GM12878 (cell line): ENCODE measurements at regions not wholly inside any gene's neighbourhood (a gene's known extent, or its start where the extent isn't known, plus 50 kb on each side); places are given as distances from the start of the nearest gene placed in this dataset.

Experiments
- ATAC-seq: fragments of 200-7000 bp; cut with Tn5 transposase; 3 replicates; pipeline ENCODE4 v1.9.1; 2020; ENCODE audit warnings: mild to moderate bottlenecking, moderate library complexity
- BruUV-seq: library from RNA; stranded (reverse); fragments of 400-500 nt; replicated peaks from 2 replicates; lab custom pipeline; 2021; lab: Mats Ljungman, UMichigan
- CTCF ChIA-PET: fragments of 300-600 bp; sonication (Branson Sonifier 250); formaldehyde crosslinking; extraction: SDS; loops from one replicate; lab custom pipeline; 2021; ENCODE audit warnings: inconsistent platforms; lab: Yijun Ruan, JAX
- POLR2A ChIA-PET: fragments of 350-600 bp; formaldehyde crosslinking; extraction: SDS; loops from one replicate; lab custom pipeline; 2021; ENCODE audit warnings: inconsistent platforms; lab: Charles Lee
- RAD21 ChIA-PET: fragments of 300-600 bp; sonication (Branson Sonifier 250); formaldehyde crosslinking; loops from one replicate; lab custom pipeline; 2023; ENCODE audit warnings: antibody characterized with exemption; ENCODE audit not compliant: unreplicated experiment; lab: Charles Lee
- SMC1A ChIA-PET: fragments of 300-600 bp; sonication (Branson Sonifier 250); formaldehyde crosslinking; loops from one replicate; lab custom pipeline; 2023; ENCODE audit not compliant: unreplicated experiment, uncharacterized antibody; lab: Charles Lee
- DNase-seq: peaks from one replicate; pipeline ENCODE4 v3.0.0-alpha.2; 2011; ENCODE audit warnings: low read depth, low spot score
- FAIRE-seq: peaks from 3 replicates; lab custom pipeline; 2011; peaks lifted over from hg19 to GRCh38; lab: Jason Lieb, UNC
- H2AFZ ChIP-seq: 2 replicates; pipeline ENCODE4 v1.6.0; 2011; ENCODE audit warnings: low read depth, low read length, control low read depth; ENCODE audit not compliant: control insufficient read depth
- H3K27ac ChIP-seq: 2 replicates; pipeline ENCODE4 v1.5.1; 2011; ENCODE audit warnings: control low read depth; ENCODE audit not compliant: control insufficient read depth, insufficient read depth
- H3K27me3 ChIP-seq, 2 experiments: replicated peaks in 1 of 2; 2 replicates each; pipeline versions ENCODE4 v1.6.0 to v1.6.1; 2011; ENCODE audit warnings: low read length in 1 of 2; ENCODE audit not compliant: control insufficient read depth in 2 of 2, insufficient read depth in 2 of 2
- H3K36me3 ChIP-seq, 2 experiments: 2 replicates each; pipeline ENCODE4 v1.5.1; 2011; ENCODE audit warnings: low read length in 1 of 2; ENCODE audit not compliant: control insufficient read depth in 2 of 2, insufficient read depth in 2 of 2
- H3K4me1 ChIP-seq: 2 replicates; pipeline ENCODE4 v1.6.1; 2011; ENCODE audit warnings: mild to moderate bottlenecking, low read length, moderate library complexity, mixed read lengths; ENCODE audit not compliant: control insufficient read depth, insufficient read depth
- H3K4me2 ChIP-seq: 2 replicates; pipeline ENCODE4 v1.6.0; 2011; ENCODE audit warnings: control low read depth; ENCODE audit not compliant: control insufficient read depth, insufficient read depth
- H3K4me3 ChIP-seq: fragments of 200-600 bp; sonication (generic); 2 replicates; pipeline ENCODE4 v1.5.1; 2016
- H3K79me2 ChIP-seq: 2 replicates; pipeline ENCODE4 v1.6.0; 2011; ENCODE audit warnings: low read length; ENCODE audit not compliant: control insufficient read depth, insufficient read depth
- H3K9ac ChIP-seq: 2 replicates; pipeline ENCODE4 v1.8.0; 2011; ENCODE audit warnings: low read length, control low read depth, mixed read lengths; ENCODE audit not compliant: control insufficient read depth, insufficient read depth
- H3K9me3 ChIP-seq: replicated peaks from 3 replicates; pipeline ENCODE4 v1.5.1; 2011; ENCODE audit warnings: mild to moderate bottlenecking, low read length; ENCODE audit not compliant: control insufficient read depth, insufficient read depth
- H4K20me1 ChIP-seq: 2 replicates; pipeline ENCODE4 v1.6.0; 2011; ENCODE audit not compliant: control insufficient read depth, insufficient read depth
- CHD2 ChIP-seq: IDR thresholded peaks from 2 replicates; pipeline ENCODE4 v1.6.1; 2011; ENCODE audit warnings: low read depth, low read length, improper control_type of control experiment, borderline replicate concordance
- FOS ChIP-seq: IDR thresholded peaks from 3 replicates; pipeline ENCODE4 v1.6.1; 2011; ENCODE audit warnings: borderline replicate concordance; ENCODE audit not compliant: insufficient read length; ENCODE audit errors: extremely low read depth
- FOXM1 ChIP-seq: IDR thresholded peaks from 2 replicates; pipeline ENCODE4 v1.6.1; 2012; ENCODE audit warnings: low read depth, mild to moderate bottlenecking, inconsistent platforms, low read length, moderate library complexity
- HCFC1 ChIP-seq: fragments of 150-350 bp; IDR thresholded peaks from 2 replicates; pipeline ENCODE4 v1.6.1; 2014; ENCODE audit warnings: low read length
- POU2F2 ChIP-seq: IDR thresholded peaks from 3 replicates; pipeline ENCODE4 v1.6.1; 2011; ENCODE audit warnings: low read depth, mild to moderate bottlenecking, low read length, borderline replicate concordance
- RBBP5 ChIP-seq: fragments of 200-600 bp; sonication (generic); conservative IDR thresholded peaks from 2 replicates; pipeline ENCODE4 v1.6.1; 2016
- ZNF274 ChIP-seq: IDR thresholded peaks from one replicate; pipeline ENCODE4 v1.8.0; 2011; ENCODE audit not compliant: insufficient read length, insufficient read depth
- WGBS: methylation state at CpG from one replicate; pipeline ENCODE4 v1.1.6; 2016; ENCODE audit warnings: low lambda C conversion rate; ENCODE audit not compliant: insufficient replicate concordance, insufficient coverage; ENCODE audit errors: missing lambda C conversion rate; 5-methylcytosine and 5-hydroxymethylcytosine counted together
- in situ Hi-C: fragments of 300-500 bp; cut with MboI; formaldehyde crosslinking; loops from 9 replicates; pipeline ENCODE4 v1.14.3; 2018; ENCODE audit warnings: mixed read lengths
- intact Hi-C: fragments of 100-400 bp; cut with micrococcal nuclease; formaldehyde crosslinking; loops from one replicate; pipeline ENCODE4 v1.14.2; 2022; ENCODE audit not compliant: unreplicated experiment
- TF ChIP-seq, protein P1 (sequence below): fragments of 450-650 bp; IDR thresholded peaks from 2 replicates; pipeline ENCODE4 v1.6.1; 2016; ENCODE audit warnings: mild to moderate bottlenecking

DNA sequence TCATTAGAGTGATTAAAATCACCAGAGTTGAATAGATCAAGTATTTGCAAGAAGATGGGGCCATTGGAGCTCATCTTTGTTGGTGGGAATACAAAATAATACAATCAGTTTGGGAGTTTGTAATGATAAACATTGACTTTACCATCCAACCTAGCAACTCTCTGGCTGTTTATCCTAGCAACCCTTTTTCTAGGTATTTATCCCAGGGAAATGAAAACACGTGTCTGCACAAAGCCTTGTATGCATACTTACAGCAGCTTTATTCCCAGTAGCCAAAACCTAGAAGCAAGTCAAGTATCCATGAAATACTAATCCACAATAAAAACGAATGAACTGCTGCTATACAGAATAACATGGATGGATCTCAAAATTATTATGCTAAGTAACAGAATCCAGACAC, 152.7 kb upstream of the DAB2 start:
- ChIA-PET POLR2A (no interaction called here), CTCF (interaction anchor here (0.7 to 2.5 kb wide), 8 partner anchors 10 to 1157 kb away, joined by 4 to 13 read pairs (median 4); no protein-coding TSS in a partner anchor), SMC1A (interaction anchor here (0.7 kb wide), 1 partner anchor 14 kb away, joined by 3 read pairs; no protein-coding TSS in a partner anchor), RAD21 (interaction anchor here (0.6 to 1.5 kb wide), 4 partner anchors 10 to 1108 kb away, joined by 3 to 4 read pairs (median 4); no protein-coding TSS in a partner anchor)
- FAIRE-seq (no peak), DNase-seq (no peak), ATAC-seq (no peak)
- H3K4me3 ChIP-seq, result no peak overlapping the region
- no peak overlapping the region for H3K4me2 ChIP-seq
- no peaks in the 10 kb centered on the region for H3K4me1 ChIP-seq
- H3K79me2 ChIP-seq, result no peaks in the 10 kb centered on the region
- no peak overlapping the region for H2AFZ ChIP-seq
- no peaks in the 10 kb centered on the region for H3K9me3 ChIP-seq
- 18% methylated on average over 2 of the region's 2 CpGs for WGBS
- TF ChIP-seq, protein P1, sequence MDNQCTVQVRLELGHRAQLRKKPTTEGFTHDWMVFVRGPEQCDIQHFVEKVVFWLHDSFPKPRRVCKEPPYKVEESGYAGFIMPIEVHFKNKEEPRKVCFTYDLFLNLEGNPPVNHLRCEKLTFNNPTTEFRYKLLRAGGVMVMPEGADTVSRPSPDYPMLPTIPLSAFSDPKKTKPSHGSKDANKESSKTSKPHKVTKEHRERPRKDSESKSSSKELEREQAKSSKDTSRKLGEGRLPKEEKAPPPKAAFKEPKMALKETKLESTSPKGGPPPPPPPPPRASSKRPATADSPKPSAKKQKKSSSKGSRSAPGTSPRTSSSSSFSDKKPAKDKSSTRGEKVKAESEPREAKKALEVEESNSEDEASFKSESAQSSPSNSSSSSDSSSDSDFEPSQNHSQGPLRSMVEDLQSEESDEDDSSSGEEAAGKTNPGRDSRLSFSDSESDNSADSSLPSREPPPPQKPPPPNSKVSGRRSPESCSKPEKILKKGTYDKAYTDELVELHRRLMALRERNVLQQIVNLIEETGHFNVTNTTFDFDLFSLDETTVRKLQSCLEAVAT, result no peak
- TF ChIP-seq FOS (no peak), CHD2 (no peak), RBBP5 (no peak), ZNF274 (no peak), FOXM1 (no peak), HCFC1 (no peak), POU2F2 (no peak)
- H3K9ac ChIP-seq, result no peak overlapping the region
- no peaks in the 10 kb centered on the region for H4K20me1 ChIP-seq
- H3K27me3 ChIP-seq, result 0 out of 4 replicates have a peak, but pooled peaks cover 0 to 2% of the 10 kb centered on the region in 2 experiments
- no TSS peak for BruUV-seq
- no peak overlapping the region for H3K27ac ChIP-seq
- H3K36me3 ChIP-seq, result no peaks in the 10 kb centered on the region
- intact Hi-C loops, result loop anchor here (5.0 kb wide), 3 partner anchors 370 to 1160 kb away; no protein-coding TSS in a partner anchor
- in situ Hi-C loops, result loop anchor here (25.0 kb wide), 1 partner anchor 1110 kb away; the partner anchor contains the start of gene PTGER4
